GM06990 (cell line): ENCODE measurements at regions not wholly inside any gene's neighbourhood (a gene's known extent, or its start where the extent isn't known, plus 50 kb on each side); places are given as distances from the start of the nearest gene placed in this dataset.

ENCODE experiments used
- DNase-seq: peaks from one replicate; pipeline ENCODE4 v3.0.0-alpha.2; 2011; ENCODE audit not compliant: insufficient read length; ENCODE audit errors: extremely low read depth
- H3K27me3 ChIP-seq: replicated peaks from 2 replicates; pipeline ENCODE4 v1.6.0; 2011; ENCODE audit warnings: low read length; ENCODE audit not compliant: control insufficient read depth, insufficient read depth
- H3K36me3 ChIP-seq: 2 replicates; pipeline ENCODE4 v1.5.1; 2011; ENCODE audit warnings: low read length; ENCODE audit not compliant: control insufficient read depth, insufficient read depth
- H3K4me3 ChIP-seq: replicated peaks from 2 replicates; pipeline ENCODE4 v1.5.1; 2011; ENCODE audit warnings: low read depth, mild to moderate bottlenecking, control low read depth, low read length
- TF ChIP-seq, protein P1 (sequence below): IDR thresholded peaks from 2 replicates; pipeline ENCODE4 v1.5.1; 2011; ENCODE audit warnings: low read length, control low read depth, mild to moderate bottlenecking, inconsistent platforms; ENCODE audit not compliant: insufficient read depth, poor library complexity, severe bottlenecking

DNA sequence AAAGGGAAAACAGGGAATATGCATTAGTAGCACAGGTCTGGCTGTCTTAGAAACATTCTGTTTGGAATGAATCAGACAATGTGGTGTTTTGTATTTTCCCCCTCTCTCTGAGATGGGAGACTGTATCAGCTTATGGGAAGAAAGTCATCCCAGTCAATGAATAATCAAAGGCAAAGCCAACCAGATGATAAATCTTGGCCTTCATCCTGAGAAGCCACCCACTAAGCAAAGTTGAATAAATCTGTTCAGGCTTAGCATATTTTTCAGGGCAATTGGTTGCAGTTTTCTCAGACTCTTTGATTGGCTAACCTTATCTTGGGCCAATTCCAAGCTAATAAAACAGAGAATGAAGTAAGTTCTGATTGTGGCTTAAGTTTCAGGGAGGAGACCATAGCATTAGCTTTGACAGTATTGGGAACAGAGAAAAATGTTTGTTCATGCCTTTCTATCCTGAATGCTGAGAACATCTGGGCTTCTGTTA lies 63.6 kb upstream of the ARL8B start:
- TF ChIP-seq, protein P1, sequence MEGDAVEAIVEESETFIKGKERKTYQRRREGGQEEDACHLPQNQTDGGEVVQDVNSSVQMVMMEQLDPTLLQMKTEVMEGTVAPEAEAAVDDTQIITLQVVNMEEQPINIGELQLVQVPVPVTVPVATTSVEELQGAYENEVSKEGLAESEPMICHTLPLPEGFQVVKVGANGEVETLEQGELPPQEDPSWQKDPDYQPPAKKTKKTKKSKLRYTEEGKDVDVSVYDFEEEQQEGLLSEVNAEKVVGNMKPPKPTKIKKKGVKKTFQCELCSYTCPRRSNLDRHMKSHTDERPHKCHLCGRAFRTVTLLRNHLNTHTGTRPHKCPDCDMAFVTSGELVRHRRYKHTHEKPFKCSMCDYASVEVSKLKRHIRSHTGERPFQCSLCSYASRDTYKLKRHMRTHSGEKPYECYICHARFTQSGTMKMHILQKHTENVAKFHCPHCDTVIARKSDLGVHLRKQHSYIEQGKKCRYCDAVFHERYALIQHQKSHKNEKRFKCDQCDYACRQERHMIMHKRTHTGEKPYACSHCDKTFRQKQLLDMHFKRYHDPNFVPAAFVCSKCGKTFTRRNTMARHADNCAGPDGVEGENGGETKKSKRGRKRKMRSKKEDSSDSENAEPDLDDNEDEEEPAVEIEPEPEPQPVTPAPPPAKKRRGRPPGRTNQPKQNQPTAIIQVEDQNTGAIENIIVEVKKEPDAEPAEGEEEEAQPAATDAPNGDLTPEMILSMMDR: no peak
- Histone ChIP-seq H3K27me3 (no peaks in the 10 kb centered on the region; the same call in 1 of the 2 replicates), H3K4me3 (no peak overlapping the region), H3K36me3 (no peaks in the 10 kb centered on the region)
- DNase-seq: no peak

DNA sequence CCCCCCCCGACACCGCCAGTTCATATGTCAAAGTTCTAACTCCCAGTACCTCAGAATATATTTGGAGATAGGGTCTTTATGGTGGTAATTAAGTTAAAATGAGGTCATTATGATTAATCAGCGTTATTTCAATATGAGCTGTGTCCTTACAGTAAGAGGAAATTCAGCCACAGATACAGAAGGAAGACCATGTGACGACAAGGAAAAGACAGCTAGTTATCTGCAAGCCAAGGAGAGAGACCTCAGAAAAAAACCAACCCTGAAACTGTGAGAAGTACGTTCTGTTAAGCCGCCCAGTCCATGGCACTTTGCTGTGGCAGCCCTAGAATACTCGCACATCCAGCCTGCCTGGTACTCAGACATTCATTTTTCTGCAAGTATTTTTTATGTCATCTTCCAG lies 62.3 kb upstream of the ARL8B start:
- DNase-seq: no peak
- TF ChIP-seq, protein P1: no peak
- Histone ChIP-seq H3K27me3 (no peaks in the 10 kb centered on the region; the same call in 1 of the 2 replicates), H3K4me3 (no peak overlapping the region), H3K36me3 (no peaks in the 10 kb centered on the region)

DNA sequence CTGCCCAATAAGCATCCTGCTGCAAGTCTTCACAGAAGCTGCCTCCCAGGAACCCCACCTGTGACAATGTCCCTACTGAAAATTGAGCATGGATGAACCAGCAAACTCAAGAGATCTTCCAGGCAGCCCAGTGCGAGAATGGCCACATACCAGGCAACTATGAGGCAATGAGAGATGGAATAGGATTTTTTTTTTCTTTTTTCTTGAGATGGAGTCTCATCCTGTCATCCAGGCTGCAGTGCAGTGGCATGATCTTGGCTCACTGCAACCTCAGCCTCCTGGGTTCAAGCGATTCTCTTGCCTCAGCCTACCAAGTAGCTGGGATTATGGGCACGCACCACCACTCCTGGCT lies 60.9 kb upstream of the ARL8B start:
- TF ChIP-seq, protein P1: no peak

DNA sequence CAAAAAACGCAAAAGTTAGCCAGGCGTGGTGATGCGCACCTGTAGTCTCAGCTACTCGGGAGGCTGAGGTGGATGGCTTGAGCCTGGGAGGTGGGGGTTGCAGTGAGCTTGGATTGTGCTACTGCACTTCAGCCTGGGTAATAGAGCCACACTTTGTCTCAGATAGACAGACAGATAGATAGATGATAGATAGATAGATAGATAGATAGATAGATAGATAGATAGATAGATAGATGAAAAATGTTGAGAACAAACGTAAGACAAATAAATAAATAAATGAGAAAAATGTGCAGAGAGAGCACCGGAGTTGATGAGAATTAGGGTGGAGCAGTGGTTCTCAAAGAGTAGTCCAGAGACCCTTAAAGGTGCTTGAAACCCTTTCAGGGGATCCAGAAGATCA lies 58.4 kb upstream of the ARL8B start:
- DNase-seq: no peak
- TF ChIP-seq, protein P1: no peak
- no peak overlapping the region for H3K4me3 ChIP-seq
- no peaks in the 10 kb centered on the region for H3K36me3 ChIP-seq
- H3K27me3 ChIP-seq: no peaks in the 10 kb centered on the region; the same call in 1 of the 2 replicates

More for the DNA sequence above, 60.9 kb upstream of the ARL8B start:
- Histone ChIP-seq H3K4me3 (no peak overlapping the region), H3K27me3 (no peaks in the 10 kb centered on the region; the same call in 1 of the 2 replicates), H3K36me3 (no peaks in the 10 kb centered on the region)
- no peak for DNase-seq

DNA sequence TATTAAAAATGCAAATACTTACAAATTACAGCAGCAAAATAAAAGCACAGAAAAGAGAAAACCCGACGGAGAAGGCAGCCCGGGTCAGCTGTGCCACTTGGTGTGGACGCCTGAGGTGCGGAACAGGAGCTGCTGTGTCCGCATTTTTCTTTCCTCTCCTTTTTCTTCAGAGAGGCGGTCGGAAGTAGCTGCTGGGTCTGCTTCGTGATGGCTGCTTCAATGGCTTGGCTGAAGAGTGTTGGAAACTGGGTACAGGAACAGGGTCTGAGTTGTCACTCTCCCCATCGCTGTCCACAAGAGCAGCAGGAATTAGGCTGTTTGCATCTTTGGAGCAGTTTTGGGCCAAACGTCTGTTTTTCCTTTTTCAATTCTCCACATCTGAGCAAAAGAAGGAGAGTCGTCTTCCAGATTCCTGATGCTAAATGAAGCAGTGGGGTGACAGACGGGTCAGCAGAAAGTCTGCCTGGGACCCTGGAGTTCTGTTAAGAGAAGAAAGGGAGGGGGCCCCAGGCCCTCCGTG lies 53.5 kb upstream of the ARL8B start:
- TF ChIP-seq, protein P1: no peak
- H3K27me3 ChIP-seq: no peaks in the 10 kb centered on the region; the same call in none of the 2 replicates
- no peak overlapping the region for H3K4me3 ChIP-seq
- no peaks in the 10 kb centered on the region for H3K36me3 ChIP-seq
- DNase-seq: no peak

DNA sequence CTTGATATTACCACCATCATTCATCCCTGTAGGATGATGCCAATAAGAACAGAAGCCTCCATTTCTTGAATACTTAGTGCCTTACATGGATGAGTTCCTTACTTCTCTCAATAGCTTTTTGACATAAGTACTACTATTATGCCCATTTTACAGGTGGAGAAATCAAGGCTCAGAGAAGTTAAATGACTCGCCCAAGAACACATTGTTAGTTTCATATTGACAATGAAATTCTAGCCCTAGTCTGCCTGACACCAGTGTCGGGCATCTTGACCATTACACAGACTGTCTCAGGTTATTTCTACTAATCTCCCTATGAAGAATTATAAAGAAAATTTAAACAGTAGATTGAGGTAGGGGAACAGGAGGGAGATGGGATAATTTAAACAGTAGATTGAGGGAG lies 52.5 kb upstream of the ARL8B start:
- H3K36me3 ChIP-seq: no peaks in the 10 kb centered on the region
- TF ChIP-seq, protein P1: no peak
- DNase-seq: no peak

More for the DNA sequence above, 52.5 kb upstream of the ARL8B start:
- H3K27me3 ChIP-seq: no peaks in the 10 kb centered on the region; the same call in none of the 2 replicates
- no peak overlapping the region for H3K4me3 ChIP-seq
